ENCODE measurements at regions not wholly inside any gene's neighbourhood (a gene's known extent, or its start where the extent isn't known, plus 50 kb on each side); places are given as distances from the start of the nearest gene placed in this dataset.
"Not testable (repeated sequence)": the region's sequence is repeated elsewhere in the genome, so short reads cannot be mapped to it uniquely, and the experiment has no call there.

- Histone ChIP-seq H2BK12ac (ENCODE audit: insufficient read length, low read depth, low read length) (no peak overlapping the region), H3K56ac (ENCODE audit: insufficient read length, low read depth, low read length) (no peak overlapping the region), H4K5ac (ENCODE audit: insufficient read length, low read depth, low read length) (no peak overlapping the region)
Measured at GRCh38 chr13:22931576-22931975, 249.2 kb upstream of the SGCG start.

GRCh38 chr13:22932632-22933412, 248.0 kb upstream of the SGCG start:
- not testable (repeated sequence) for H4K8ac ChIP-seq (replicated peaks; ENCODE audit: insufficient read length, low read depth, low read length); H3K4me2 ChIP-seq (ENCODE audit: insufficient read depth, insufficient read length, low read length); H3K23me2 ChIP-seq (ENCODE audit: insufficient read length, low read depth, low read length, poor library complexity, severe bottlenecking); H4K20me1 ChIP-seq (ENCODE audit: control insufficient read depth, insufficient read depth, insufficient read length); H3K79me1 ChIP-seq (ENCODE audit: insufficient read depth, low read depth, low read length, poor library complexity, severe bottlenecking); H3K4me3 Mint-ChIP-seq; H3K27me3 Mint-ChIP-seq (ENCODE audit: low read depth); H2AFZ ChIP-seq (ENCODE audit: low read length); H3K4ac ChIP-seq (ENCODE audit: low read depth, low read length); H3K23ac ChIP-seq (ENCODE audit: insufficient read length, low read depth, low read length); H2BK120ac ChIP-seq (ENCODE audit: low read depth, low read length, poor library complexity, severe bottlenecking); H2BK5ac ChIP-seq (ENCODE audit: insufficient read length, low read length); H2BK15ac ChIP-seq (ENCODE audit: low read depth, low read length); H4K5ac ChIP-seq (ENCODE audit: insufficient read length, low read depth, low read length); H2BK12ac ChIP-seq (ENCODE audit: insufficient read length, low read depth, low read length); H4K91ac ChIP-seq (ENCODE audit: insufficient read length, low read depth, low read length); H3K9ac ChIP-seq (ENCODE audit: extremely low read depth, insufficient read length, low read length); H3K27me3 ChIP-seq (ENCODE audit: insufficient read depth, low read length); H3K9me3 Mint-ChIP-seq; H2BK20ac ChIP-seq (ENCODE audit: low read depth, low read length, poor library complexity, severe bottlenecking); H3K9me3 ChIP-seq (ENCODE audit: control insufficient read depth, low read depth, low read length); H3K56ac ChIP-seq (ENCODE audit: insufficient read length, low read depth, low read length); H3K36me3 Mint-ChIP-seq (ENCODE audit: insufficient read depth in 1 of 3, low read depth in 3 of 3); H3K79me2 ChIP-seq (ENCODE audit: insufficient read depth, low read length); H3T11ph ChIP-seq (ENCODE audit: low read length); H3K27ac ChIP-seq (ENCODE audit: insufficient read length, low read depth, low read length); H3K18ac ChIP-seq (ENCODE audit: insufficient read length, low read depth, low read length); H3K14ac ChIP-seq (ENCODE audit: insufficient read depth, low read length); DNase-seq; H3K4me1 Mint-ChIP-seq; H2AK5ac ChIP-seq (ENCODE audit: insufficient read length, low read length); H3K27ac Mint-ChIP-seq; H3K4me1 ChIP-seq (ENCODE audit: insufficient read depth, low read length)
- WGBS (ENCODE audit: extremely low coverage, insufficient read length, low lambda C conversion rate), result no CpG with 5 or more reads among the region's 20 CpGs

More at GRCh38 chr13:22931576-22931975, 249.2 kb upstream of the SGCG start:
- H3K9ac ChIP-seq (ENCODE audit: extremely low read depth, insufficient read length, low read length), result no peak overlapping the region
- H2BK120ac ChIP-seq (ENCODE audit: low read depth, low read length, poor library complexity, severe bottlenecking), result no peak overlapping the region
- no peaks in the 10 kb centered on the region for H3K23me2 ChIP-seq (ENCODE audit: insufficient read length, low read depth, low read length, poor library complexity, severe bottlenecking)
- Mint-ChIP-seq H3K4me3 (no peak overlapping the region), H3K36me3 (ENCODE audit: insufficient read depth in 1 of 3, low read depth in 3 of 3) (no peaks in the 10 kb centered on the region; a peak in 1 of 7 replicates), H3K4me1 (no peaks in the 10 kb centered on the region), H3K27me3 (ENCODE audit: low read depth) (no peaks in the 10 kb centered on the region; the same call in 1 of the 2 replicates), H3K27ac (no peak overlapping the region), H3K9me3 (no peaks in the 10 kb centered on the region)
- H3K4ac ChIP-seq (ENCODE audit: low read depth, low read length), result no peak overlapping the region
- no peaks in the 10 kb centered on the region for H3K4me1 ChIP-seq (ENCODE audit: insufficient read depth, low read length)
- no peak overlapping the region for H2BK5ac ChIP-seq (ENCODE audit: insufficient read length, low read length)
- TF ChIP-seq, protein P1, sequence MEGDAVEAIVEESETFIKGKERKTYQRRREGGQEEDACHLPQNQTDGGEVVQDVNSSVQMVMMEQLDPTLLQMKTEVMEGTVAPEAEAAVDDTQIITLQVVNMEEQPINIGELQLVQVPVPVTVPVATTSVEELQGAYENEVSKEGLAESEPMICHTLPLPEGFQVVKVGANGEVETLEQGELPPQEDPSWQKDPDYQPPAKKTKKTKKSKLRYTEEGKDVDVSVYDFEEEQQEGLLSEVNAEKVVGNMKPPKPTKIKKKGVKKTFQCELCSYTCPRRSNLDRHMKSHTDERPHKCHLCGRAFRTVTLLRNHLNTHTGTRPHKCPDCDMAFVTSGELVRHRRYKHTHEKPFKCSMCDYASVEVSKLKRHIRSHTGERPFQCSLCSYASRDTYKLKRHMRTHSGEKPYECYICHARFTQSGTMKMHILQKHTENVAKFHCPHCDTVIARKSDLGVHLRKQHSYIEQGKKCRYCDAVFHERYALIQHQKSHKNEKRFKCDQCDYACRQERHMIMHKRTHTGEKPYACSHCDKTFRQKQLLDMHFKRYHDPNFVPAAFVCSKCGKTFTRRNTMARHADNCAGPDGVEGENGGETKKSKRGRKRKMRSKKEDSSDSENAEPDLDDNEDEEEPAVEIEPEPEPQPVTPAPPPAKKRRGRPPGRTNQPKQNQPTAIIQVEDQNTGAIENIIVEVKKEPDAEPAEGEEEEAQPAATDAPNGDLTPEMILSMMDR (conservative IDR thresholded peaks at IDR 0.05), result no peak
- no peak overlapping the region for H2AK5ac ChIP-seq (ENCODE audit: insufficient read length, low read length)
- no peak overlapping the region for H4K91ac ChIP-seq (ENCODE audit: insufficient read length, low read depth, low read length)
- DNase-seq, result no peak
- no peak overlapping the region for H2BK15ac ChIP-seq (ENCODE audit: low read depth, low read length)
- WGBS (ENCODE audit: extremely low coverage, insufficient read length, low lambda C conversion rate), result no CpG with 5 or more reads among the region's 1 CpG
- H3K79me1 ChIP-seq (ENCODE audit: insufficient read depth, low read depth, low read length, poor library complexity, severe bottlenecking), result no peaks in the 10 kb centered on the region
- no peak overlapping the region for H3K4me2 ChIP-seq (ENCODE audit: insufficient read depth, insufficient read length, low read length)
- no peak overlapping the region for H3T11ph ChIP-seq (ENCODE audit: low read length)
- H4K20me1 ChIP-seq (ENCODE audit: control insufficient read depth, insufficient read depth, insufficient read length), result no peaks in the 10 kb centered on the region
- no peak overlapping the region for H2AFZ ChIP-seq (ENCODE audit: low read length)
- H3K27ac ChIP-seq (ENCODE audit: insufficient read length, low read depth, low read length), result no peak overlapping the region
- H3K79me2 ChIP-seq (ENCODE audit: insufficient read depth, low read length), result no peaks in the 10 kb centered on the region
- no peaks in the 10 kb centered on the region for H3K27me3 ChIP-seq (ENCODE audit: insufficient read depth, low read length)
- H4K8ac ChIP-seq (replicated peaks; ENCODE audit: insufficient read length, low read depth, low read length), result no peak overlapping the region
- no peak overlapping the region for H3K14ac ChIP-seq (ENCODE audit: insufficient read depth, low read length)
- no peaks in the 10 kb centered on the region for H3K9me3 ChIP-seq (ENCODE audit: control insufficient read depth, low read depth, low read length)
- H3K18ac ChIP-seq (ENCODE audit: insufficient read length, low read depth, low read length), result no peak overlapping the region
- H3K23ac ChIP-seq (ENCODE audit: insufficient read length, low read depth, low read length), result no peak overlapping the region
- H2BK20ac ChIP-seq (ENCODE audit: low read depth, low read length, poor library complexity, severe bottlenecking), result no peak overlapping the region
